ENCODE measurements at regions not wholly inside any gene's neighbourhood (a gene's known extent, or its start where the extent isn't known, plus 50 kb on each side); places are given as distances from the start of the nearest gene placed in this dataset.

DNA sequence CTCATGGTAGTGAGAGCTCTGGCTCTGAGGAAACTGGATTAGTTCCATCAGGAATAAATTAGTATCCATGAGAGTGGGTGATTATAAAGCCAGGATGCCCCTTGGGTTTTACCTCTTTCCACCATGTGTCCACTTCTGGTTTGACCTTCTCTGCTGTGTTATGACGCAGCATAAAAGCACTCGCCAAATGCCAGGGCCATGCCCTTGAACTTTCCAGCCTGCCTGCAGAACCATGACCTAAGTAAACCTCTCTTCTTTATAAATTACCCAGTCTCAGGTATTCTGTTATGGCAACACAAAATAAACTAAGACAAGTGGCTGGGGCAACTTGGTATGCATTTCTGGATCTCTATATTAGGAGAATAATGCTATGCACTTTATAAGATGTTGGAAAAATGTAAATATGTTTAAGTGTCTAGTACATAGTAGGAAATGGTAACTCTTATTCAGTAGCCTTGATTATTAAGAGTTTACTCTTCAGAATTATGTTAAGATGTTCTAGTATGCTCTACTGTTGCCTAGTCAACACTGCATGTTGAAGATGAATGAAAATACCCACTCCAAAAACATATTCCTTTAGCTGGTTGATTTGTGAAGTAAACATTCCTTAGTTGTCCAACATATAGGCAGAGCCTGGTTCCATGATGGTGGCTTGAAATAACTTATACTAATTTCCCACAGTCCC lies 455.6 kb upstream of the TMPO start:
- Mint-ChIP-seq H3K27me3 (peaks cover 1% of the 10 kb centered on the region), H3K4me3 (no peak overlapping the region)

GRCh38 chr12:98060411-98060810 lies 455.0 kb upstream of the TMPO start:
- no peak overlapping the region for H3K27ac Mint-ChIP-seq
- H3K4me1 Mint-ChIP-seq = no peaks in the 10 kb centered on the region
- no peak overlapping the region for H3K4me3 Mint-ChIP-seq
- peaks cover 1% of the 10 kb centered on the region for H3K27me3 Mint-ChIP-seq
- H3K9me3 Mint-ChIP-seq = no peaks in the 10 kb centered on the region
- no peaks in the 10 kb centered on the region for H3K36me3 Mint-ChIP-seq

More for the DNA sequence above, 455.6 kb upstream of the TMPO start:
- no peaks in the 10 kb centered on the region for H3K36me3 Mint-ChIP-seq
- no peak overlapping the region for H3K27ac Mint-ChIP-seq
- H3K9me3 Mint-ChIP-seq = no peaks in the 10 kb centered on the region
- H3K4me1 Mint-ChIP-seq = no peaks in the 10 kb centered on the region

GRCh38 chr12:98062464-98063245 lies 452.7 kb upstream of the TMPO start:
- no peaks in the 10 kb centered on the region for H3K9me3 Mint-ChIP-seq
- H3K4me1 Mint-ChIP-seq = no peaks in the 10 kb centered on the region
- no peak overlapping the region for H3K27ac Mint-ChIP-seq
- H3K27me3 Mint-ChIP-seq = peaks cover 1% of the 10 kb centered on the region
- H3K4me3 Mint-ChIP-seq = no peak overlapping the region
- H3K36me3 Mint-ChIP-seq = no peaks in the 10 kb centered on the region

GRCh38 chr12:98064501-98064900 lies 450.9 kb upstream of the TMPO start:
- no peaks in the 10 kb centered on the region for H3K36me3 Mint-ChIP-seq
- H3K27me3 Mint-ChIP-seq = peaks cover 1% of the 10 kb centered on the region
- no peak overlapping the region for H3K27ac Mint-ChIP-seq

DNA sequence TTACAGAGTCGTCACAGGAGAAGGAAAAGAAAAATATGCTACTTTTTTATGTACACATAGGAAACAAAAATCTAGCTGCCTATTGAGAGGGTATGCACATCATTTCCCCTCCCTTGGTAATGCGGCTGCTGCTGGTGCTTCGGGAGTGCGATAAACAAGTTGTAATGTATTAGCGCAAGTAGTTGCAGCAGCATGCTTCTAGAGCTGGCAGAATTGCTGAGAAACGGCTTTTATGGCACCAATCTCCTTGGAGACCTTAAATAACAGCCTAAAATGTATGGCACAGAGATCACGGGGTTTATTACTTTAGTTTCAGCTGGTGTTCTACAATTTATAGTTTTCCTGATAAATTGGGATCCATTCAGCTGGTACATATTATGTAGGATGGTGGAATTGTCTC lies 447.6 kb upstream of the TMPO start:
- H3K4me1 Mint-ChIP-seq = no peaks in the 10 kb centered on the region
- peaks cover 1% of the 10 kb centered on the region for H3K27me3 Mint-ChIP-seq
- no peak overlapping the region for H3K4me3 Mint-ChIP-seq
- H3K36me3 Mint-ChIP-seq = no peaks in the 10 kb centered on the region
- H3K27ac Mint-ChIP-seq = no peak overlapping the region
- peaks cover 4% of the 10 kb centered on the region for H3K9me3 Mint-ChIP-seq

More at GRCh38 chr12:98064501-98064900, 450.9 kb upstream of the TMPO start:
- H3K4me1 Mint-ChIP-seq = no peaks in the 10 kb centered on the region
- no peaks in the 10 kb centered on the region for H3K9me3 Mint-ChIP-seq
- no peak overlapping the region for H3K4me3 Mint-ChIP-seq

DNA sequence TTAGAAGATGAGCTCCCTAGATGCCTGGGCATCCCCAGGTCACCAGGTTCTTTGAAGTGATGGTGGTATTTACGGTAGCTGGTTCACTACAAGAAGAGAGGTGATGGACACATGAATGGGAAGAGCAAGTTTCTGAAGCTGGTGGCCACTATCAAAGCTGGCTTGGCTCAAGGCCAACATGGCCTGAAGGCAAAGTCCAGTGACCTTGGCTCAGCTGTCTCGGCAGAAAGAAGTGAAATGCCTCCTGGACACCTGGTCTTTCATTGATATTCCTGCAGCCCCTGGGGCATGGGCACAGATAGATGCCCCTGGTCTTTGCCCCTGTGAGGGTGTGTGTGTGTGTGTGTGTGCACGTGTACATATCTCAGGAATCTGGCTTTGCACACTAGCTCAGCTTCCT lies 441.8 kb upstream of the TMPO start:
- no peaks in the 10 kb centered on the region for H3K36me3 Mint-ChIP-seq
- H3K27me3 Mint-ChIP-seq = peaks cover 2% of the 10 kb centered on the region
- no peak overlapping the region for H3K4me3 Mint-ChIP-seq
- H3K4me1 Mint-ChIP-seq = no peaks in the 10 kb centered on the region
- peaks cover 4% of the 10 kb centered on the region for H3K9me3 Mint-ChIP-seq
- no peak overlapping the region for H3K27ac Mint-ChIP-seq

GRCh38 chr12:98074286-98074685 lies 441.1 kb upstream of the TMPO start:
- H3K9me3 Mint-ChIP-seq = peaks cover 4% of the 10 kb centered on the region
- no peak overlapping the region for H3K27ac Mint-ChIP-seq
- H3K4me1 Mint-ChIP-seq = no peaks in the 10 kb centered on the region
- no peak overlapping the region for H3K4me3 Mint-ChIP-seq
- H3K36me3 Mint-ChIP-seq = no peaks in the 10 kb centered on the region
- peaks cover 2% of the 10 kb centered on the region for H3K27me3 Mint-ChIP-seq

- no peaks in the 10 kb centered on the region for H3K4me1 Mint-ChIP-seq
- H3K27ac Mint-ChIP-seq = no peak overlapping the region
- peaks cover 9% of the 10 kb centered on the region for H3K9me3 Mint-ChIP-seq
- H3K27me3 Mint-ChIP-seq = peaks cover 2% of the 10 kb centered on the region
- H3K4me3 Mint-ChIP-seq = no peak overlapping the region
- no peaks in the 10 kb centered on the region for H3K36me3 Mint-ChIP-seq
Observed at GRCh38 chr12:98084391-98084790, 431.0 kb upstream of the TMPO start.

DNA sequence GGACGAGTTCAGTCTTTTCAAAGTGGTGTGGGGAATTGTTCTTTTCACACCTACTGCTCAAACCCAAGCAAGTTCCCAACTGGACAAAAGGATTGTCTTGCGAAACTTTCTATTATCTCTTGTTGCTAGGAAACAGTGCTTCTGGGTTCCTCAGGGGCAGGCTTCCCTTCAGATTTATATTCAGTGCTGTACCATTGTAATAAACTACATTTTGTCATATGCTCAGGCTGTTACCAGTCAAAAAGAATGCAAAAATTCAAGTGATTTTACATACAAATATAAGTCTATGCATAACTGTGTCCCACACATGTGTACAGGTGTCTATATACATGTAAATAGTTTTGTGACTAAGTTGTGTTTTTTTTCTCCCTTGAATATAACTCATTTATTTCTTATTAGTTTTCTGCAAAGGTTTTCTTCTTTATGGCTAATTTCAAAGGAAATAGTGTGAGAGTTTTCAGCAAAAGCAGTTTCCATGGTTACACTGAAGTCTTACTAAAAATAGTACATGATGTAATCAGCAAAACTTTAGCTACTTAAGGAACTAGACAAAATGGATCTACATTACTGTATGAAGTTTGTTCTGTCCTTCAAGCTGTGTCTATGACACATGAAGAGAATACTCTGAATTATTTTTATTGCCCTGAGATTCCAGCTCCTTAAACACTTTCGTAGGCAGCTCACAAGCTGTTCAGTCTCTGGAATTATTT lies 430.2 kb upstream of the TMPO start:
- Mint-ChIP-seq H3K4me1 (no peaks in the 10 kb centered on the region), H3K36me3 (no peaks in the 10 kb centered on the region), H3K9me3 (peaks cover 10% of the 10 kb centered on the region), H3K27ac (no peak overlapping the region), H3K27me3 (peaks cover 2% of the 10 kb centered on the region), H3K4me3 (no peak overlapping the region)

DNA sequence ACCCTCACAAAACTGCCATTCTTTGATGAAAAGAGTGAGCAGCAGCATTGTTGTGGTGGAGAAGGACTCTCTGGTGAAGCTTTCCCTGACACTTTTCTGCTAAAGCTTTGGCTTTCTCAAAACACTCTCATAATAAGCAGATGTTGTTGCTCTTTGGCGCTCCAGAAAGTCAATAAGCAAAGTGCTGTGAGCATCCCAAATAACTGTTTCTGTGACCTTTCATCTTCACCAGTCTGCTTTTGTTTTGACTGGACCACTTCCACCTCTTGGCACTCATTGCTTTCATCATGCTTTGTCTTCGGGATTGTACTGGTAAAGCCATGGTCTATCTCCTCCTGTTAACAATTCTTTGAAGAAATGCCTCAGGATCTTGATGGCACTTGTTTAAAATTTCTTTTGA lies 424.7 kb upstream of the TMPO start:
- Mint-ChIP-seq H3K4me3 (no peak overlapping the region), H3K4me1 (no peaks in the 10 kb centered on the region), H3K27me3 (peaks cover 2% of the 10 kb centered on the region), H3K27ac (no peak overlapping the region), H3K9me3 (peaks cover 10% of the 10 kb centered on the region), H3K36me3 (no peaks in the 10 kb centered on the region)

DNA sequence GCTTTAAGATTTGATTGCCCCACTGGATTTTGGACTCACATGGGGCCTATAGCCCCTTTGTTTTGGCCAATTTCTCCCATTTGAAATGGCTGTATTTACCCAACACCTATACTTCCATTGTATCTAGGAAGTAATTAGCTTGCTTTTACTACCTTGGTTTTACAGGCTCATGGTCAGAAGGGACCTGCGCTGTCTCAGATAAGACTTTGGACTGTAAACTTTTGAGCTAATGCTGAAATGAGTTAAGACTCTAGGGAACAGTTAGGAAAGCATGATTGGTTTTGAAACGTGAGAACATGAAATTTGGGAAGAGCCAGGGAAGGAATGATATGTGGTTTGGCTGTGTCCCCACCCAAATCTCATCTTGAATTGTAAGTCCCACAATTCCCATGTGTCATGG lies 419.0 kb upstream of the TMPO start:
- Mint-ChIP-seq H3K36me3 (no peaks in the 10 kb centered on the region), H3K27me3 (peaks cover 6% of the 10 kb centered on the region), H3K4me3 (no peak overlapping the region), H3K27ac (no peak overlapping the region), H3K9me3 (peaks cover 4% of the 10 kb centered on the region), H3K4me1 (no peaks in the 10 kb centered on the region)

- H3K36me3 Mint-ChIP-seq = no peaks in the 10 kb centered on the region
- H3K4me1 Mint-ChIP-seq = no peaks in the 10 kb centered on the region
- H3K27ac Mint-ChIP-seq = no peak overlapping the region
- no peak overlapping the region for H3K4me3 Mint-ChIP-seq
- H3K27me3 Mint-ChIP-seq = peaks cover 2% of the 10 kb centered on the region
- H3K9me3 Mint-ChIP-seq = no peaks in the 10 kb centered on the region
Observed at GRCh38 chr12:98106031-98106683, 409.2 kb upstream of the TMPO start.

DNA sequence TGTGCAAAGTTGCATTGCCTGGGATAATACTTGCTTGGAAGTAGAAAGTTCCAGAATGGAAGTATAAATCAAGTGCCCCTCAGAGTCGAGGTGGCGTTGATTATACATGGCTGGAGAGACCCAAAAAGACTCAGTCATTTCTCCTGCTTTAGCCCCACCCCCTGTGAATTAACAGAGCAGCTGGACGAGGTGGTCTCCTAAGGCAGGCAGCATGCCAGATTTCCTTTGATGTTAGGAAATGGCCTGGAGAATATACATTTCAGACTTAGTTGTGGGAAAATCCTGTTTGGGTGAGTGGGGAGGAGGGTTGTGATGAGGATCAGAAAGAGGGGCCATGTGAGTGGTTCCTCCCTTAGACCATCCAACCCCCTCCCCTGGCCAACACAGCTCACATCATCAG lies 406.1 kb upstream of the TMPO start:
- H3K9me3 Mint-ChIP-seq = no peaks in the 10 kb centered on the region
- no peaks in the 10 kb centered on the region for H3K27me3 Mint-ChIP-seq
- no peaks in the 10 kb centered on the region for H3K36me3 Mint-ChIP-seq
- H3K4me1 Mint-ChIP-seq = no peaks in the 10 kb centered on the region
- no peak overlapping the region for H3K4me3 Mint-ChIP-seq
- H3K27ac Mint-ChIP-seq = no peak overlapping the region

DNA sequence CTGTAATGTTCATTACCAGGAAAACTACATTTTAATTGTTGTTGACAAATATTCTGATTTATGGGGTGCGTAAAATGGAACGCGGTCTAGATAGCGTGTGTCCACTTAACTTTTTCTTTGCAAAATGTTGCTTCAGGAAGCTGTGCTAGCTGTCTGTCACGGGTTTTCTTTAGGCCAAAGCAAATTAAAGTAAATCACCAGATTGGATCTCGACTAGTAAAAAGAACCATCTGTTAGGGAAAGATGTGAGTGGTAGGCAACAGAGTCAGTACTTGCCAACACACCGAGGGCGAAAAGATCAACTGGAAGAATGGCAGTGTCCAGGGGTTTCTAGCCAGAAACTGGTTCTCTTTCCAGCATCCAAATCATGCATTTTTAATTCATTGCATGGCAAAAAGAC lies 404.9 kb upstream of the TMPO start:
- no peaks in the 10 kb centered on the region for H3K27me3 Mint-ChIP-seq
- no peak overlapping the region for H3K27ac Mint-ChIP-seq
- no peaks in the 10 kb centered on the region for H3K9me3 Mint-ChIP-seq
- H3K4me3 Mint-ChIP-seq = no peak overlapping the region
- H3K36me3 Mint-ChIP-seq = no peaks in the 10 kb centered on the region
- H3K4me1 Mint-ChIP-seq = no peaks in the 10 kb centered on the region

- H3K4me1 Mint-ChIP-seq = no peaks in the 10 kb centered on the region
- no peak overlapping the region for H3K4me3 Mint-ChIP-seq
- no peak overlapping the region for H3K27ac Mint-ChIP-seq
- H3K9me3 Mint-ChIP-seq = no peaks in the 10 kb centered on the region
- H3K27me3 Mint-ChIP-seq = peaks cover 2% of the 10 kb centered on the region
- H3K36me3 Mint-ChIP-seq = no peaks in the 10 kb centered on the region
Observed at GRCh38 chr12:98113548-98113947, 401.8 kb upstream of the TMPO start.

DNA sequence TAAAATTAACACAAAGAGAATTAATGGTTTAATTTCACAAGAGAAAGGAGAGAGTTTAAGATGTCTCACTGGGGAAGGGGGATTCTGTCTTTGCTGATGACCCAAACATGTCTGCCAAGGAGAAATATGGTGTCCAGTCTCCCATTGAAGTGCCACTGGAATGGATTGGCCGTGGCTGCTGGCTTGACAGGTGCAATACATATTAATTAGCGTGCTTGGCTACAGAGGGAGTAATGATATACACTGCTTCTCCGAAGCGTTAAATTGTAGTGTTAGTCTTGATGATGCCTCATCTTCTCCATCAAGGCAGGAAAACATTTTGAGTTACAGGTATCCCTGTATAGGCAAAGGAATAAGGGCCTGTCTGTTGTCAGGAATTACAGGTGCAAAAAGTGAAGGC lies 393.4 kb upstream of the TMPO start:
- Mint-ChIP-seq H3K4me1 (no peaks in the 10 kb centered on the region), H3K27ac (no peak overlapping the region), H3K27me3 (peaks cover 5% of the 10 kb centered on the region), H3K36me3 (no peaks in the 10 kb centered on the region), H3K9me3 (no peaks in the 10 kb centered on the region), H3K4me3 (no peak overlapping the region)

All from activated naive CD4-positive, alpha-beta T cell treated with anti-CD3 and anti-CD28 coated beads, Interleukin-2, amount 50 U/mL, for 24 hours (primary cell).